GM18867 (cell line): ENCODE measurements at regions not wholly inside any gene's neighbourhood (a gene's known extent, or its start where the extent isn't known, plus 50 kb on each side); places are given as distances from the start of the nearest gene placed in this dataset.

Experiments
- ATAC-seq: cut with Tn5 transposase; IDR thresholded peaks from one replicate; pipeline ENCODE4 v1.9.1; 2021; ENCODE audit warnings: mild to moderate bottlenecking, moderate library complexity; ENCODE audit not compliant: unreplicated experiment

- no peak for ATAC-seq
These were observed 89.4 kb upstream of the IGLL5 start for GRCh38 chr22:22798232-22798616.

DNA sequence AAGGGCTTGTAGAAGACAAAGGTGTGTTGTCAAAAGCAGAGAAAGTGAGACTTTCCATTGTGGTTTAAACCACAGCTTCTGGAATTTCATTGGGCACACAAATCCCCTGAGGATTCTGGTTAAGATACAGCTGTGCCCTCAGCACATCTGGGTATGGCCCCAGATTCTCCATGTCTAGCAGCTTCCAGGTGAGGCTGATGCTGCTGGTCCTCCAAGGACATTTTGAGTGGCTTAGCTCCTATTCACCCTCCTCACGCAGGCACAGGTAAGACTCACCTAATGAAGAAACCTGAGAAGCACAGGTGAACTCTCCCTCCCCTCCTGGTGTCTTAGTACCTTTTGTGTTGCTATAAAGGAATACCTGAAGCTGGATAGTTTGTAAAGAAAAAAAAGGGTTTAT lies 88.9 kb upstream of the IGLL5 start:
- ATAC-seq, result no peak

DNA sequence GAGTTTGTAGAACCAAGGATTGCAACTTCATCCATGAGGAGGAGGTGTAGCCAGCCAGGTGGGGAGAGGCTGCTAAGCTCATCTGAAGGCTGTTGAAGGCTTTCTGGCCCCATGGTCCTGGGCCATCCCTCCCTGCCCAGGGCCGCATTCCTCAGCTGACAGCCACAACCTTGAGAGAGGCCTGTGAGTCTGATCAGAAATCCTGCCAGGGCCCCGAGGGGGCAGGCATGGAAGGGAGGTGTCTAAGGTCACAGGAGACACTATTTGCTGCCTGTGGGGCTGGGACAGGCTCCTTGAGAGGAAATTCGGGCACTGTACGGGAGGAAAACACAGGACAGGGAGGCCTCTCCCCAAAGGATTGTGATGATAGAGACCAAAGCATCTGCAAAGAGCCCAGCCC lies 88.1 kb upstream of the IGLL5 start:
- no peak for ATAC-seq

GRCh38 chr22:22800716-22801115 lies 86.9 kb upstream of the IGLL5 start:
- no peak for ATAC-seq

DNA sequence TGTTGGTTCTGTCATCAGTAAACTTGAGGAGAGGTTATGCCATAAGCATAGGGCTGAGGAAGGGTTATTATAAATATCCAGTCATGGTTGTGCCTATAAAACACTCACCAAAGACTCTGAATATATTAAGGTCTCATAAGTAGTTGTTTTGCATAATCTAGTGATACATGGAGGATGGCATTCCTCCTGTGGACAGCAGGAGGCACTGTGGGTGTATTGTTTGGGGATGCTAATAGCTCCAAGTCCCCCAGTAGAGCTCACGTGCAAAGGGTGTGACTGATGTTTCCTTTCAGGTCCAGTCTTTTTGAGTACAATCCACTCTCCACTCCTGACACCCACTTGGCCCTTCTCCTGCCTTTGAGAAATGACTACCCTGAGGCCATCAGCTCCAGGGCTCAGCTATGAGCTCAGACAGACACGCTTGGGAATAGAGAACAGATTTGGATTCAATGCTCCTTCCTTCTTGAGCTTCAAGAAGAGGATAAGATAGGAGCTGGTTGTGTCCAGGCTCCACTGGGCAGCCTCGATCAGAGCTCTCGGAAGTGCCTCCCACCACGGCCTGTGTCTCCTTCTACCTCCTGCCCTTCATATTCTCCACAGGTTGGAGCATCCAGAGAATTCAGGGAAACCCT lies 85.2 kb upstream of the IGLL5 start:
- no peak for ATAC-seq

GRCh38 chr22:22803285-22803853 lies 84.2 kb upstream of the IGLL5 start:
- ATAC-seq, result no peak

DNA sequence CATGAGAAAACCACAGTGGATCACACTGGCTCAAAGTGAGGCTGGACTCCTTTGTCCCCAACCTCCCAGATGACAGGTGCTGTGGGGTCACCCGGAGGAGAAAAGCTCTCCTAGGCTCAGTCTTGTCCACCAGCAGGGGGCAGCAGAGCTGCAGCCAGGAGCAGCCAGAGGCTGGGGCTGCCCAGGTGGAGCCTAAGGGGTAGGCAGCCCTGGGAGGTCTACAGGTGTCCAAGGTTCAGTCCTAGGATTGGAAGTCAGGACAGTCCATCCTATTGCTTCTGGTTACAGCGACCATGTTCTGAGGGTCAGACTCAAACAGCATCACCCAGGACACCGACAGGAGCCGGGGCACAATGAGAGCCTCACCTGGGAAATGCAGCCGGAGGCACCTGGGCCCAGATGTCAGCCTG lies 77.6 kb upstream of the IGLL5 start:
- ATAC-seq, result no peak

- no peak for ATAC-seq
These were observed 77.1 kb upstream of the IGLL5 start for GRCh38 chr22:22810471-22810870.

GRCh38 chr22:22811016-22812009 lies 76.3 kb upstream of the IGLL5 start:
- ATAC-seq, result no peak

- peak; percentile 42 for ATAC-seq
These were observed 75.3 kb upstream of the IGLL5 start for GRCh38 chr22:22812031-22812905.

DNA sequence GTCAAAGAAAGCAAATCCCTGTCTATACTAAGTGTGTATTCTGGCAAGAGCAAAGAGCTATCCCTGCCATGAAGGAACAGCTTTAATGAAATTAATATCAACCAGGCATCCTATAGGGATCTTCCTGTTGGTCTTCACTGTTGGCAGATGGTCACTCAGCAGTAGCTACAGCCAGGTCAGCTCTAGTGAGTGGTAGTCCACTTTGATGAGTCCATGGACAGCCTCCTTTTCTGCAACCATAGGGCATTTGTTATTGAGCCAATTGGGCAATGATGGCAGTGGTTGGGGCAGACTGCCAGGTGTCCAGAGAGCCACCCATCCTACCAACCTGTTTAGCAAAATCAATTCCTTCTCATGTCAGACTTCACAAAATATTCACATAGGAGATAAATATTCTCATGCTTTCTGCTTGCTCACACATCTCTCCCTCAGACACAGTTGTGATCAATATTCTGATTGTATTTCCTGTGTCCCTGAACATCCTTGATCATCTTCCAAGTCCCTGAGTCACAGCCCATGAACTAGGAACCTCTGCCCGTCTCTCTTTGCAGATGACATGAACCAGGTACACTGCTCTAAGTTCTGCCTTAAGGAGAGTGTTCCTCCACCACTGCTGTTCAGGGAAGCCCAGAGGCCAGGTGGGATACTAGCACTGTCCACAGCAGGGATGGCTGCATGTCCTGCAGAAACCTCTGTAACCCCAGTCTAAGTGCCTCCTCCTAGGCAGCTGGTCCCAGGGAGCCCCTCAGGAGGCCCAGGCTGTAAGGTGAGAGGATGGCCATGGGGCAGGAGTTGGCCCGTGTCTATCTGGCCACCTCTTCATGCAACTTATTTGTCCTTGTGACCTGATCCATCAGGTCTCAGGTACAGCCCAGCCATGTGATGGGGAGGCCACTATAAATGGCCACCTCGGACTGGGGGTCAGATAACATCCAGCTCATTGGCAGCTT lies 74.2 kb upstream of the IGLL5 start:
- no peak for ATAC-seq

- ATAC-seq, result no peak
These were observed 72.8 kb upstream of the IGLL5 start for GRCh38 chr22:22814666-22815396.

DNA sequence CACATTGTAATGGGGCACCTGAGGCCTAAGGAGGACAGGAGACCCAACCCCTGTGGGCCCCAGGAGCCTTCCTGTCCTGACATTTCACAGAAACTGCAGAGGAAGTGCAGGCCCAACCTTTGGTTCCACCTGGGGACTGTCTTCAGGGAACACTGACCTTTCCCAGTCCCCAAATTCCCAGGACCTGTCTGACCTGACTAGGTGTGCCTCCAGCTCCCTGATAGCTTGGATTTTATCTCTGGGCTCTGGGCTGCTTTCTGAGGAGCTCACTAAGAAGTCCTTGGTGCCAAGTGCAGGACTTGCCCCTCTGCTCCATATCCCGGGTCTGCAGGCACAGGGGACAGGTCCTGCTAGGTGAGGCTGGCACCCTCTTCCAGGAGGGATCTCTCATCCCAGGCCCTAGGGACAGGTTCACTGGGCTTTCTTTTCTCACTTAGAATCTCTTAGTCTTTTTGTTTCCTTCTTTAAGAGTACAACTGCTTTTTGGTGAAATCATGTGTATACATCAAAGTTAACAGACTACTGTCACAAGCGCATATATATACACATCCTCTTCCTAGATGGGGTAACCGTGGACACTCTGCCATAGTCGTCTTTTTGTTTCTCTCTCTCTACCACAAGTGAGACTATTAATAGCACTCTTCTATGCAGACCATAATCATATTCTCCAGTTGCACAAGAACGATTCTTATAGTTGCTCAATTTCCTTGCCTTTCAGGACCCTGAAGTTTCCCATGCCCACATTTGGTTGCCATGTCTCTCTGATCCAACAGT lies 72.0 kb upstream of the IGLL5 start:
- ATAC-seq, result no peak

- ATAC-seq, result no peak
These were observed 71.5 kb upstream of the IGLL5 start for GRCh38 chr22:22816171-22816514.

DNA sequence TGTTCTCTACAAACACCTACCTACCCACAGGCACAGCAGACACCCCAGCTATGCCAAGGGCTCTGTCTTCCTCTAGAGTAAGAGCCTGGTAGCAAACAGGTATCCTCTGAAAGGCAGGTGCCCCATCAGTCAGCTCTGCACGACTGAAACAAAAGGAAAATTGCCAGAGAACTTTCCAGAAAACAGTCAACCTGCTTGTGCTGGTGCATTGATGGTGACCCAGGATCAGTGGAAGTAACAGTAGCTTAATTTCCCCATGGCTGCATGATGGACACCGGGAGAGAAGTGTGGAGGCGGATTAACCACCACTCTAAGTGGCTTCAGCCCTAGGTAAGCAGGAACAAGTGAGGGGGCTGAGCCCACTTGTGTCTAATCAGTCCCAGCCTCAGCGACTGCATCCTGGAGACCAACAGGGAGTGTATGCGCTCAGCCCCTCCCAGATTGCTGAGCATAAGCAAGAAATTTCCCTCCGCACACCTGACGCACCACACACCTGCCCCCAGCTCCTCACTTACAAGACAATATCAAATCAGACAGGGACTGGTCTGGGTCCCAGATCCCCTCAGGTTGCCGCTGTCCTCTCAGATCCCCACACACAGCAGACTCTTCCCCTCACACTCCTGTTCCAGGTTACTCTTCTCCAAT lies 70.7 kb upstream of the IGLL5 start:
- ATAC-seq, result no peak

GRCh38 chr22:22817468-22818201 lies 70.0 kb upstream of the IGLL5 start:
- no peak for ATAC-seq

DNA sequence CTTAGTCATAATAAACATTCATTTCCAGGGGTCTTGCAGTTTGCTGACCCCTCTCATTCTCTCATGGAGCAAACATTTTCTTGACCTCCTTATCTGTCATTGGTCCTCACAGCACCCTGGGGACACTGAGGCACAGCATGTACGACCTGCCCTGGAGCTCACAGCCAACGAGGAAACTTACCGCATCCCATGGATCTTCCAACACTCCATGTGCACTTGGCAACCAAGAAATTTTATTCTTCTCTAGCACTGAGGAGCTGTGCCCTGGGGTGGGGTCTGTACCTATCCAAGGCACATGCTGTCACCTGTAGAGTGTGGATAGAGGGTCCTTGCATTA lies 69.4 kb upstream of the IGLL5 start:
- ATAC-seq, result no peak
